ENCODE measurements at regions not wholly inside any gene's neighbourhood (a gene's known extent, or its start where the extent isn't known, plus 50 kb on each side); places are given as distances from the start of the nearest gene placed in this dataset.

- H3K36me3 ChIP-seq, result no peaks in the 10 kb centered on the region
- H3K27ac ChIP-seq, result no peak overlapping the region
- ATAC-seq, result no peak
- TF ChIP-seq, protein P1, sequence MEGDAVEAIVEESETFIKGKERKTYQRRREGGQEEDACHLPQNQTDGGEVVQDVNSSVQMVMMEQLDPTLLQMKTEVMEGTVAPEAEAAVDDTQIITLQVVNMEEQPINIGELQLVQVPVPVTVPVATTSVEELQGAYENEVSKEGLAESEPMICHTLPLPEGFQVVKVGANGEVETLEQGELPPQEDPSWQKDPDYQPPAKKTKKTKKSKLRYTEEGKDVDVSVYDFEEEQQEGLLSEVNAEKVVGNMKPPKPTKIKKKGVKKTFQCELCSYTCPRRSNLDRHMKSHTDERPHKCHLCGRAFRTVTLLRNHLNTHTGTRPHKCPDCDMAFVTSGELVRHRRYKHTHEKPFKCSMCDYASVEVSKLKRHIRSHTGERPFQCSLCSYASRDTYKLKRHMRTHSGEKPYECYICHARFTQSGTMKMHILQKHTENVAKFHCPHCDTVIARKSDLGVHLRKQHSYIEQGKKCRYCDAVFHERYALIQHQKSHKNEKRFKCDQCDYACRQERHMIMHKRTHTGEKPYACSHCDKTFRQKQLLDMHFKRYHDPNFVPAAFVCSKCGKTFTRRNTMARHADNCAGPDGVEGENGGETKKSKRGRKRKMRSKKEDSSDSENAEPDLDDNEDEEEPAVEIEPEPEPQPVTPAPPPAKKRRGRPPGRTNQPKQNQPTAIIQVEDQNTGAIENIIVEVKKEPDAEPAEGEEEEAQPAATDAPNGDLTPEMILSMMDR (IDR thresholded peaks at IDR 0.05), result no peak
- TF ChIP-seq POLR2A (IDR thresholded peaks at IDR 0.05), result no peak
- no peaks in the 10 kb centered on the region for H3K27me3 ChIP-seq
- H3K4me3 ChIP-seq, result no peak overlapping the region
- intact Hi-C loops (cut with DNase I), result no loop called here
- no peak for DNase-seq
- 68% methylated on average over 5 of the region's 5 CpGs for WGBS (ENCODE audit: insufficient coverage, low coverage, low lambda C conversion rate, missing lambda C conversion rate)
- no peaks in the 10 kb centered on the region for H3K4me1 ChIP-seq
- no peaks in the 10 kb centered on the region for H3K9me3 ChIP-seq
These were observed 73.8 kb upstream of the DCN start for GRCh38 chr12:91256411-91256810.

GRCh38 chr12:91252341-91252740 lies 69.7 kb upstream of the DCN start:
- intact Hi-C loops (cut with DNase I), result no loop called here
- no peak for DNase-seq
- no peak for TF ChIP-seq POLR2A (IDR thresholded peaks at IDR 0.05)
- TF ChIP-seq, protein P1 (IDR thresholded peaks at IDR 0.05), result no peak
- Histone ChIP-seq H3K9me3 (no peaks in the 10 kb centered on the region), H3K27me3 (no peaks in the 10 kb centered on the region), H3K27ac (no peak overlapping the region), H3K36me3 (no peaks in the 10 kb centered on the region), H3K4me1 (no peaks in the 10 kb centered on the region), H3K4me3 (no peak overlapping the region)
- ATAC-seq, result no peak
- 34% methylated on average over 3 of the region's 3 CpGs for WGBS (ENCODE audit: insufficient coverage, low coverage, low lambda C conversion rate, missing lambda C conversion rate)

GRCh38 chr12:91250273-91250665 lies 67.7 kb upstream of the DCN start:
- Histone ChIP-seq H3K27ac (no peak overlapping the region), H3K36me3 (no peaks in the 10 kb centered on the region), H3K27me3 (no peaks in the 10 kb centered on the region), H3K4me3 (no peak overlapping the region), H3K4me1 (no peaks in the 10 kb centered on the region), H3K9me3 (no peaks in the 10 kb centered on the region)
- ATAC-seq, result no peak
- intact Hi-C loops (cut with DNase I), result no loop called here
- no peak for TF ChIP-seq POLR2A (IDR thresholded peaks at IDR 0.05)
- TF ChIP-seq, protein P1 (IDR thresholded peaks at IDR 0.05), result no peak
- 38% methylated on average over 2 of the region's 2 CpGs for WGBS (ENCODE audit: insufficient coverage, low coverage, low lambda C conversion rate, missing lambda C conversion rate)
- DNase-seq, result no peak

- H3K27me3 ChIP-seq, result no peaks in the 10 kb centered on the region
- no peaks in the 10 kb centered on the region for H3K36me3 ChIP-seq
- no peak overlapping the region for H3K27ac ChIP-seq
- H3K4me1 ChIP-seq, result no peaks in the 10 kb centered on the region
- intact Hi-C loops (cut with DNase I), result no loop called here
- ATAC-seq (no peak), DNase-seq (no peak)
- no peak for TF ChIP-seq POLR2A (IDR thresholded peaks at IDR 0.05)
- TF ChIP-seq, protein P1 (IDR thresholded peaks at IDR 0.05), result no peak
- WGBS (ENCODE audit: insufficient coverage, low coverage, low lambda C conversion rate, missing lambda C conversion rate), result 14% methylated on average over 1 of the region's 1 CpG
- no peak overlapping the region for H3K4me3 ChIP-seq
- H3K9me3 ChIP-seq, result no peaks in the 10 kb centered on the region
These were observed 67.1 kb upstream of the DCN start for GRCh38 chr12:91249518-91250272.

All from right lobe of liver (tissue), 6 donors.